ENCODE measurements at regions not wholly inside any gene's neighbourhood (a gene's known extent, or its start where the extent isn't known, plus 50 kb on each side); places are given as distances from the start of the nearest gene placed in this dataset.

DNA sequence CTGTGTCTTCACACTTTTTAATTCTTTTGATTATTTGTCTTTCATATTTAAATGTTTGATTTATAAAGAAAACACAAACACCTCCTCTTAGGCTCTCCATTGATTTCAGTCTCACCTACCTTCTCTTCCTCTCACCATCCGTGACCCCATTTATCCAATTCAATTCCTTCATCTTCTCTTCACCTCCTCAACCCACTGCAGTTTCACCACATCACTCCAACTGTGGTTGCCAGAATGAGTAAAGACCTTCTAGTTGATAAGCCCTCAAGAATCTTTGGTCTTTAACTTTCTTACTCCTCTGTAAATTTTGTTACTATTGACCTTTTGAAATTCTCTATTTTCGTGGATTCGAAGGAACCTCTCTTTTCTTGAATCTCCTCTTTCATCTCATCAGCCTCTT lies 260.7 kb downstream of the CHRM3 start:
- DNase-seq (ENCODE audit: low read depth, low spot score), result no peak

DNA sequence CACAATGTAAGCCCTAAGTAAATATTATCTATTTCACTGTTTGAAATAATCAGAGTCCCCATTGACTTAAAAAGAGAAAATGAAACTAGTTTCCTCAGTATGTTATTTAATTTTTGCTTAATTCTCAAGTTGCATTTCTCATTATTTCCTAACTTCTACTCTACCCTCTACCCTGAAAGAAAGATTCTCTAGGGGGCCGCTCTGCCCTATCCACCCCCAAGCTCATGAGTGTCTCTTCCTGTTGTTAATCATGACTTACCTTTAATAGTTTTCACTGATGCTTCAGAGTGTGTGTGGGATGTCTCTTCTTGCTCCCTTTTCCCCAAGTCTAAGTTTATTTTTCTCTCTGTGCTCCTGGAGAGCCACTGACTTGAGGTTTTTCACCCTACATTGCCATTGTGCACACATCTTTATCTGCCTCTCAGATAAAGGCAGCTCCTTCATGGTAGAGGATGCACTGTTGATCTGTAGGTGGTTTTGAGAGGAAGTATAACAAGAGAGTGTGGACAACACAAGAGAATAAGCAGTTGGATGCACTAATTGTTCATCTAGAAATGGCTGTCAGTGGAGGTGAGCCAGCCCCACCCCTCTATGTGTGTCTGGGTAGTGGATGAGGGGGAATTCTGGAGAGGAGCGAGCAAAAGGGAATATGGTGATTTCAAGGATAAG lies 261.7 kb downstream of the CHRM3 start:
- no peak for DNase-seq (ENCODE audit: low read depth, low spot score)
- H3K4me3 ChIP-seq (ENCODE audit: low read length), result no peak overlapping the region

More for the DNA sequence above, 260.7 kb downstream of the CHRM3 start:
- no peak overlapping the region for H3K4me3 ChIP-seq (ENCODE audit: low read length)

DNA sequence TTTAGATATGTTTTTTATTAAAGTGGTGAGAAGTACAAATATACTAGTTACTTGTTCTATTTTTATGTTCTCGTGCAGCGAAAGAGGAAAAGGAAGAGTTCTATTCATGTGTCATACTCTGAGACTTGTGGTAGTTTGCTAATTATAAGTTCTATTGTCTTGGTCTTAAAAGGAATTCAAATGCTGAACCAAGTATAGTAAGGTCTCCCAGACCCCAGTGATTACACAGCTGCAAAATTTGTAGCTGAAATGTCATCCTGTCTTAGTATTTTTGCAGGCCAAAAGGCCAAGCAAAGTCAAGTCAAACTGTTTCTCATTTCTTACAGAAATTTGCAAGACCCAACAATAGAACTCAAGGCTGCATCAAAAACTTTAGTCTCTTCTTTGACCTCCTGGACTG lies 268.7 kb downstream of the CHRM3 start:
- no peak overlapping the region for H3K4me3 ChIP-seq (ENCODE audit: low read length)

DNA sequence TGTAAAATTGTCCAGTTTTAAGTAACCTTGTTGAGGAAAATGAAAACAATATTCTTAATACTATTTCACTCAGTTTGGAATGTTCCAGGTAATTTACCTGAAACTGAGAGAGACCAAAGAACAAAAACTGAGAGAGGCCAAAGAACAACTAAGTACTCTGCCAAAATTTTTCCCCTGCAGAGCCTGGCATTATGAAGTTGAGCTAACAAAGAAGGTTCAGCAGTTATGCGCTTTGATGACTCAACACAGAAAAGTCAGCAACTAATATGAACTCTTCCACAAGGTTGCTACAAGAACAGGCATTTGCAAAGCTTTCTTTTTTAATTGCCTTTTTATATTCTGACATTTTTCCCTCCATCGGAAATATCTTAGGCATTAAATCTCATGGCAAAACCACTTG lies 270.9 kb downstream of the CHRM3 start:
- H3K4me3 ChIP-seq (ENCODE audit: low read length), result no peak overlapping the region
- no peak for DNase-seq (ENCODE audit: low read depth, low spot score)

More for the DNA sequence above, 268.7 kb downstream of the CHRM3 start:
- DNase-seq (ENCODE audit: low read depth, low spot score), result no peak

DNA sequence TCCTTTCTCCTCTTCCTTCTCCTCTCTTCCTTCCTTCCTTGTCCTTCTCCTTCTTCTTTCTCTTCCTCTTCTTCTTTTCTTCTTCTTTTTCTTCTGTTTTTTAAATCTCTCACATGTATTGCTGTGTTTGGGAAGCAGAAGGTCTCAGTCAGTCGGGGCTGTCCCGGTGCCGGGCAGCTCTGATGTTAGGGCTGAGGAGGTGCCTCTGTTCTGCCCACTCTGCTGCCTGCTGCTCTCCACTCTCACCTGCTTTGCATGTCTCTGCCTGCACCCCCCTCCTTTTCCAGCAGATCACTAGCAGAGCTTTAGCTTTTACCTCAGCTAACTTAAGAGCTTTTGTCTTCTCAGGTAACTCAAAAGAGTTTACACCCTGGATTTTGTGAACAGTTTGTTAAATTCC lies 276.6 kb downstream of the CHRM3 start:
- no peak for DNase-seq (ENCODE audit: low read depth, low spot score)
- H3K4me3 ChIP-seq (ENCODE audit: low read length), result no peak overlapping the region

DNA sequence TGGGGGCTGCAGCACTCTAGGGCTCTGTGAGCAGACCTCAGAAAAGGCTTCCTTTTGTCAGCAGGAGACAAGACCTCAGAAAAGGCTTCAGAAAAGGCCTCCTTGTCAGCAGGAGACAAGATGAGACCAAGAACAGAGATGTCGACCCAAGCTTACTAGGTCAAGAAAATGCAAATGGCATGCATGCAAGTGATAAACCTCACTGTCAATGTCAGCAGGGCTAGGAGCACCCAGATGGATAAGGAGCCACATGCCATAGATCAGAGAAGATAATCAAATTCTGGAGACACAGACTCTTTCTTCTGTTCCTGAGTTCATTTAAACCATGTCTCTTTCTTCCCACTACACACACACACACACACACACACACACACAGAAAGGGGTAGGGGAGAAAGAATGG lies 285.9 kb downstream of the CHRM3 start:
- H3K4me3 ChIP-seq (ENCODE audit: low read length), result no peak overlapping the region
- DNase-seq (ENCODE audit: low read depth, low spot score), result no peak

DNA sequence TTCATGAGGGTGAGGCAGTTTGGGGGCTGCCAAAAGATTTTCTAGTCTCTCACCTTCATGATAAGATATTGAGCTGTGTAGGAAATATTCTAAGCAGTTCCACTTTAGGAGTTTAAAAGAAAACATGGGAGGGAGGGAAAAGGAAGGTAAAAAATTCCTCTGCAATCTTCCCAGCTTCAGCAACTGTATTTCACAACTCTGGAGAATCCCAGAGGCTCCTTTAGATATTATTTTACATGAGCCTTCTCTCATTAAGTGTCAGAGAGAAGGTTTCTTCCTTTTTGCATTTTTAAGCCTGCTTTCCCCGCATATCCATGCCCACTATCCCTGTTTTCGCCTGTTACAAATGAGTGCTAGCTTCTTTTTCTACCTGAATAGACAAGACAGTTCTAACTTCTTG lies 289.4 kb downstream of the CHRM3 start:
- H3K4me3 ChIP-seq (ENCODE audit: low read length), result no peak overlapping the region

DNA sequence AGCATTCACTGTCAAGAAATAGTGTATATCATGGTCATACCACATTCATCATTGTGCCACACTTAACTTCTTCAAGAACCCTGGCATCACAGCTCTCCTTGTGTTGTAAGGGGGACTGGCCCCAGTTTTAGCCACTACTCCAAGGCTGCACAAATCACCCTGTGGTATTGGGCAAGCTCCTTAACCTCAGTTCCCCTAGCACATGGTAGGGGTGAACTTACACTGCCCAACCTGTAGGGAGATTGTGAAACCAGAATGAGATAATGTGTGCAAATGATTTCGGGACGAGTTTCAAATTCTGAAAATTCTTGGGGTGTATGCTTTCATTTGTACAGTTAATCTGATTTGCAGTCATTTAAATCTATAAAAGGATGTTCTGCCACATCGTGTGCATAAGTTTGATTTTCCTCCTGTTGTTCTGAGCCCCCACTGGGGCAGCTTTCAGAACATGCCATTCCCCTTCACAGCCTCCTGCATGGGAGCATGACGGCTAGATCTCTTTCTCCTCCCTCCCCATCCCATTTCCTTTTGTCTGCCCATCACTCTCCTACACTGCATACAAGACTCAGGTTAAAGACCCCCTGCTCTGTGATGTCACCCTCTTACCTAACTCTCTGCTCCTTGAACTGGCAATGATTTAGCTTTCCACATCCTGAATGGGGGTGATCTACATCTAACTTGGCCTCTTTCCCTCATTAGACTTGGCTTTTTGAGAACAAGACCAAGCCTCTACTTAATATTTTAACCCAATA lies 290.3 kb downstream of the CHRM3 start:
- DNase-seq (ENCODE audit: low read depth, low spot score), result no peak
- H3K4me3 ChIP-seq (ENCODE audit: low read length), result no peak overlapping the region

More for the DNA sequence above, 289.4 kb downstream of the CHRM3 start:
- DNase-seq (ENCODE audit: low read depth, low spot score), result no peak

DNA sequence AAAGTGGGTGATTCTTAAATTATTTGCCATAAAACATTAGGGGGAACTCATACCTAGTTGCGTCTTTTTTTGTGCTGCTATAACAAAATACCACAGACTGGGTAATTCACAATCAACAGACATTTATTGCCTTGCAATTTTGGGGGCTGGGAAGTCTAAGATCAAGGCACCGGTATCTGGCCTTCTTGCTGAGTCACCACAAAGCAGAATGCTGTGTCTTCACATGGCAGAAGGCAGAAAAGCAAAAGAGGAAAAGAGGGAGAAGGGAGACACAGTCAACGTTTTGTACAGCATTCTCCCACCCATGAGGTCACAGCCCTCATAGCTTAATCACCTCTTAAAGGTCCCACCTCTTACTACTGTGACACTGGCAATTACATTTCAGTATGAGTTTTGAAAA lies 291.0 kb downstream of the CHRM3 start:
- no peak for DNase-seq (ENCODE audit: low read depth, low spot score)
- H3K4me3 ChIP-seq (ENCODE audit: low read length), result no peak overlapping the region

DNA sequence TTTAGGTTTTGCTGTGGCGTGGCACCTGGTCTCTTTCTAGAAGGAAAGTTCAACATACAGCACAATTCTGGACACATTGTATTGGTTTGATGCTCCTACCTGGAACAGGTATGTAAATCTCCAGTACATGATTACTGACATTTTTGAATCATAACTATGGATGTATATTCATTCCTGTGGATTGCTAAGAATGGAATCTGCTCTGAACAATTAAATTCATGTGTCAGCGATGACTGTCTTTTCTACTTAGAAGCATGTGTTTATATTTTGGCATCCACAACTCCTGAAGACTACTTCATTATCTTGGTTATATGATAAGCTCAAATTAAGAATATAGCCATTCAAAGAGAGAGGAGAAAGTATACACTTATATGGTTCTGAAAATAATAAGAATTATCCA lies 291.8 kb downstream of the CHRM3 start:
- no peak for DNase-seq (ENCODE audit: low read depth, low spot score)
- H3K4me3 ChIP-seq (ENCODE audit: low read length), result no peak overlapping the region

DNA sequence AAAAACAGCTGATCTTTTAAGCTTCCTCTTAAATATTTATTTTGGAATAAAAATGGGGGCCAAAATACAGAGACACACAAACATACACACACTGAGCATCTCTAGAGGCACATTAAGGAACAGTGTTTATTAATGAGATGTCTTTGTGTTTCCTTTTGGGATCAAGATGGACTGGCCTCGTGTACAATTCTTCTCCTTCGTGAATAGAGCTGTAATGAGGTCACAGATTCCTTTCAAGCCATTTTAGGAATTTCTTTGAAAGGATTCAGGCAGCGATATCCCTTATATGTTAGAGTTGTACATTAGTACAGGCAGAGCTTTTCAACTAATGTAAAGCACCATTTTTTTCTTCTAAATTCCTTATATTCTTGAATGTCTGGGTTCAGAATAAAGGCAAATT lies 295.7 kb downstream of the CHRM3 start:
- DNase-seq (ENCODE audit: low read depth, low spot score), result no peak
- H3K4me3 ChIP-seq (ENCODE audit: low read length), result no peak overlapping the region

DNA sequence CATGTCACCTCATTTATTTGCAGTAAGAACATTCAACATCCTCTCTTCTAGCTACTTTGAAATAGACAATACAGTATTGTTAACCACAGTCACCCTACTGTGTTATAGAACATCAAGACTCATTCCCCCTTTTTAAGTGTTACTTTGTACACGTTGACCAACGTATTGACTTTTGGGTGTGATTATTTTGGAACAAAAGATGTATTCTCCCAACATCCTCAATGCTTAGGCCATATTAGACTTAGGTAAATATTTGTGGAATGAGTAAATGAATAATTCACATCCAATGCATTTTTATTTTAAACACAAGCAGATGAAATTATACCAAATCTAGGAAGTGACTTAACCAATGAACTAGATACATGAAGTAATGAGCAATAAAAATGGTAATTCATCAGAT lies 296.6 kb downstream of the CHRM3 start:
- H3K4me3 ChIP-seq (ENCODE audit: low read length), result no peak overlapping the region
- DNase-seq (ENCODE audit: low read depth, low spot score), result no peak

DNA sequence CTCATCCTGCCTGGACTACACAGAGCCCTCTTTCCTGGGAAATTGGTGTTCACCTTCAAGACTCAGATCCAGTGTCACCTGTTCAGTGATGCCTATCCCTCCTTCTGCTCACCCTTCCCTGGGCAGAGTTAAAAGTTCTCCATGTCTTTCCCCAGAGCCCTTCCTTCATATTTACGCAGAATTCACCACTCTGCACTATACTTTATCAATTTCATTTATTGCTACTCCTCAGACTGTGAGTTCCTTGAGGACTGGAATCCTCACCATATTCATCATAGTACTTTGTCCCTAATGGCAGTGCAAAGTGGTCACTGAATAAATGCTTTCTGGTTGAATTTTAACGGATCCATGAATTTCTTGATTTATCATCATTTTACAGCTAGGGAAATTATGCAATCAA lies 300.0 kb downstream of the CHRM3 start:
- H3K4me3 ChIP-seq (ENCODE audit: low read length), result no peak overlapping the region
- no peak for DNase-seq (ENCODE audit: low read depth, low spot score)

DNA sequence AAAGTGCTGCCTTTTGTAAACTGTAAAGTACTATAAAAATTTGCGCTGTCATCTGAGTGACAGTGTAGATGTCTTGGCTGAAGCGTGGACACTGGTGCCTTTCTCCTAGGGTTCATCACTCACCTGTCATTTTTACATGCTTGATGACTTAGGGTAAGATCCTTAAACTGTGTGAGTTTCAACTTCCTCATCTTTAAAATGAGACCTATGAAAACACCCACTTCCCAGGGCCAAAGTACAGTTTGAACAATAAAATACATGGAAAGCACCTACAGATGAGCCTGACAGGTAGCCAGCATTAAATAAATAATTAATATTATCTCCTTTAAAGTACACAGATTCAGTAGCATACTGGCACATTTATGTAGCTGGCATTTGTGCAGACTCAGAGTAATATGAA lies 309.9 kb downstream of the CHRM3 start:
- no peak overlapping the region for H3K4me3 ChIP-seq (ENCODE audit: low read length)
- no peak for DNase-seq (ENCODE audit: low read depth, low spot score)

DNA sequence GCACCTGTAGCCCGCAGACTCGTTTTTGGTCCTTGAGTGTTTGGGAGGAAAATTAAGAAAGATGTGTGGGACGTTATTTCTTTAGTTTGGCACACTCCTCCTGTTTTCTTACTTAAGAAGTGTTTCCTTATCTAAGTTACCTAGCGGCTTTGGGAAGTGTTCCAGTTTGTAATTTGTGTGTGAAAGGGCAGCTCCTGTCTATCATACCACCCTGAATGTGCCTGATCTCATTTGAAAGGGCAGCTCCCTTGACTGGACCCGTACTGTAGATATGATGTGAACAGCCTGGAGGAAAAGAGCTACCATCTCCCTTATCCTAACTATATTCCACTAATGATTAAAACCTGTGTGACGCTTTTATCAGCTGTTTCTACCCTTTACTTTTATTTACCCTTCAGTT lies 314.3 kb downstream of the CHRM3 start:
- DNase-seq (ENCODE audit: low read depth, low spot score), result no peak
- no peak overlapping the region for H3K4me3 ChIP-seq (ENCODE audit: low read length)

DNA sequence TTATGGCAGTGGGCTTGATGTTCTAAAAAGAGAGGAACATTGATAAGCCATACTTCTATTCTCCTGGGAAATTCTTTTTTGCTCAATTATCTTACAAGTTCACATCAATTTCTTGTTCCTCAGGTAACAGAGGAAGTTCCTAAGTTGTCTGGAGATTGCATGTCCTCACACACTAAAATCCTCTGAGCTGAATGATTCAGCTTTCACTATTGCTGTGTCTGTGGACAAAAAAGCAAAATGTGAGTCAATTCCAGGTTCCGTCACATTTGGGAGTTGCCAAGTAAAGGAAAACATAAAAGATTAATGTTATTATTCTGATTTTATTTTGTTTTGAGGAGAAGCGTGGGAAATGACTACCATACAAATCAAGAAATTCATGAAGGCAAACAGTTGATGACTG lies 316.7 kb downstream of the CHRM3 start:
- H3K4me3 ChIP-seq (ENCODE audit: low read length), result no peak overlapping the region
- no peak for DNase-seq (ENCODE audit: low read depth, low spot score)

DNA sequence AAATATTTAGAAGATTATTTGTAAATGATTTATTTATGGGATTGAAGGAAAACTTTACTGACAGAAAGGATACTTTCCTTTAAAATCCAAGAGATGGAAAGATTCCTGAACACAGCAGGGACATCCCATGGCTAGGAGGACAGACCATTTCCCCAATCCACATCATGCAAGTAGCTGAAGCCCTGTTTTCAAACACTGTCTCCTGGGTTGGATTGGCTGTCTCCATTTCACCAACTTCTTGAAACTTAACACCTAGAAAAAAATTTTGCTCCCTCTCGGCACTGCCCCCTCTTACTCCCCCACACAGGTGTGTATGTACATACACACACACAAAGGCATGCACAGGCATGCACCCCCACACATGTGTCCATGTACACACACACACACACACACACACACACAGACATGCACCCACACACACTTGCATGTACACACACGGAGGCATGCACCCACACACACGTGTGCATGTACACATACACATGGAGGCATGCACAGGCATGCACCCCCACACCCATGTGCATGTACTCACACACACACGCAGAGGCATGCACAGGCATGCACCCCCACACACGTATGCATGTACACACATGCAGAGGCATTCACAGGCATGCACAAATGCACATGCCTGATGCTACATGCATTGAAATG lies 320.0 kb downstream of the CHRM3 start:
- no peak overlapping the region for H3K4me3 ChIP-seq (ENCODE audit: low read length)
- DNase-seq (ENCODE audit: low read depth, low spot score), result no peak

DNA sequence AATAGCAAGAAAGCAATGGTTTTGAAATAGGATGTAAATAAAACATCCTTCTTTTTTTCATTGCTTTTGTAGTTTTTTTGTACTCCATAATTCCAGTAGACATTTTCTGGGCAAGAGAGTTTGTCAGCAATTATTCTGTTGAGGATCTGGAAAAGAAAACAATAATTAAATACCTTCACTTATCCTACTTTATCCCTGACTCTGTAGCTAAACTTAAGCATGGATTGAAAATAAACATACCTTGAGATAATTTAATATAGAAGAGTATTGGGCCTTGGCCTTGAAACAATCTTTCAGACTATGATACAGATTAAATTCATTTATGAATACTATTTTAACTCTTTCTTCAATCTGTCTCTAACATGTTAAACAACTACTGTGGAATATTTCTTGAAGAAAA lies 321.2 kb downstream of the CHRM3 start:
- no peak for DNase-seq (ENCODE audit: low read depth, low spot score)
- no peak overlapping the region for H3K4me3 ChIP-seq (ENCODE audit: low read length)

DNA sequence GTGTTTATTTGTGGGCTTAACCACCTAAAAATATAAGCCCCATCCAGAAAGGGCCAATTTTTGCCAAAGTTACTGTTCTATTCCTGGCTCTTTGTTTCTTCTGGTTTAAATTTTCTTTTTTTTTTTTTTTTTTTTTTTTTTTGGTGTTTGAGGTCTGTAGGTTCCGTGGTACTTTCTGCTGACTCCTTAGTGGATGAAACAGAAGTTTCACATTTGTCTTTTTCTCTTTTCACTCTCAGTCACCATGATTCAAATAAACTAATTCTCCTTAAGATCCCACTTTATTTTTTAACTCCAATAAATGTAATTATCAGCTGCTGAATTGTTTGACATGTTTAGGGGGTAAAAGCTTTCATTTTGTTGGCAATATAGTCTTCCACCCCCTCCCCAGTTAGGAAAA lies 322.3 kb downstream of the CHRM3 start:
- no peak overlapping the region for H3K4me3 ChIP-seq (ENCODE audit: low read length)
- no peak for DNase-seq (ENCODE audit: low read depth, low spot score)

DNA sequence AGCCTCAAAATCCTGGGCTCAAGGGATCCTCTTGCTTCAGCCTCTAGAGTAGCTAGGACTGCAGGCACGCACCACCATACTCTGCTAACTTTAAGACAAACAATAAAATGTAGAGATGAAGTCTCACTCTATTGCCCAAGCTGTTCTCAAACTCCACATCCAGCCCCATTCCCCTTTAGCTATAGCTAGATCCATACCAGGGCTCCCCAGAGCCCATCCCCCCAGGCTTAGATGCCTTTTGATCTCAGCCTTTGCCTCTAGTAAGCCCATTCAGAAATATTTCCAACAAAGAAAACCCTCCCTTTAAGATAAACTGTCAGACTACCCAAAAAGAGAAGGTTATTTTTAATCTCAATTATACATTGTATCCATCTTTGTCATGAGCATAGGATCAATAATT lies 325.4 kb downstream of the CHRM3 start:
- DNase-seq (ENCODE audit: low read depth, low spot score), result no peak

More for the DNA sequence above, 325.4 kb downstream of the CHRM3 start:
- no peak overlapping the region for H3K4me3 ChIP-seq (ENCODE audit: low read length)
